CD14-positive monocyte (primary cell): ENCODE measurements at regions not wholly inside any gene's neighbourhood (a gene's known extent, or its start where the extent isn't known, plus 50 kb on each side); places are given as distances from the start of the nearest gene placed in this dataset.

ENCODE experiments used
- DNase-seq, 3 donors: peaks; one replicate each; pipeline ENCODE4 v3.0.0-alpha.2; 2011 to 2022
- H2AFZ ChIP-seq: 2 replicates; pipeline ENCODE4 v1.6.0; 2012; ENCODE audit warnings: mild to moderate bottlenecking, low read depth, low read length, inconsistent platforms; ENCODE audit not compliant: insufficient read depth, poor library complexity, severe bottlenecking
- H3K27ac ChIP-seq, 2 donors: 1 replicate in 1 of 2; 2 replicates in 1 of 2; pipeline ENCODE4 v1.5.1; 2012 to 2013; ENCODE audit warnings: low read length in 2 of 2, control low read depth in 1 of 2, inconsistent platforms in 1 of 2, low read depth in 1 of 2, mild to moderate bottlenecking in 1 of 2
- H3K27me3 ChIP-seq, 2 donors: one replicate each; pipeline versions ENCODE4 v1.6.0 to v1.6.1; 2011 to 2013; ENCODE audit warnings: low read length in 2 of 2; ENCODE audit not compliant: control insufficient read depth in 2 of 2, insufficient read depth in 2 of 2
- H3K36me3 ChIP-seq, 2 donors: replicated peaks in 1 of 2; 1 replicate in 1 of 2; 2 replicates in 1 of 2; pipeline versions ENCODE4 v1.5.1 to v1.6.1; 2012 to 2013; ENCODE audit warnings: low read length in 2 of 2, control low read depth in 1 of 2, inconsistent platforms in 1 of 2, mild to moderate bottlenecking in 1 of 2; ENCODE audit not compliant: insufficient read depth in 2 of 2, control insufficient read depth in 1 of 2
- H3K4me1 ChIP-seq, 2 donors: 1 replicate in 1 of 2; 2 replicates in 1 of 2; pipeline versions ENCODE4 v1.5.1 to v1.6.1; 2012 to 2013; ENCODE audit warnings: low read length in 2 of 2, control low read depth in 1 of 2, inconsistent platforms in 1 of 2, mild to moderate bottlenecking in 1 of 2, moderate library complexity in 1 of 2; ENCODE audit not compliant: insufficient read depth in 2 of 2, control insufficient read depth in 1 of 2
- H3K4me2 ChIP-seq: replicated peaks from 2 replicates; pipeline ENCODE3; 2012; ENCODE audit warnings: low read length, moderate library complexity, mild to moderate bottlenecking; ENCODE audit not compliant: poor library complexity, severe bottlenecking; ENCODE audit errors: extremely low read depth
- H3K4me3 ChIP-seq, 3 experiments: fragments of 200-600 bp in 1 of 3; sonication (generic) in 1 of 3; replicated peaks in 1 of 3; 1 replicate in 2 of 3; 2 replicates in 1 of 3; pipeline ENCODE4 v1.5.1; 2011 to 2013; ENCODE audit warnings: low read length in 3 of 3, mild to moderate bottlenecking in 3 of 3, control low read depth in 2 of 3, low read depth in 2 of 3, inconsistent platforms in 1 of 3, moderate library complexity in 1 of 3
- H3K79me2 ChIP-seq: 2 replicates; pipeline ENCODE4 v1.6.0; 2012; ENCODE audit warnings: mild to moderate bottlenecking, control low read depth, inconsistent platforms, low read length, moderate library complexity; ENCODE audit not compliant: insufficient read depth
- H3K9ac ChIP-seq: 2 replicates; pipeline ENCODE4 v1.6.0; 2017; ENCODE audit warnings: low read length, mild to moderate bottlenecking; ENCODE audit not compliant: insufficient read depth, poor library complexity, severe bottlenecking
- H3K9me3 ChIP-seq, 2 donors: replicated peaks in 1 of 2; 1 replicate in 1 of 2; 2 replicates in 1 of 2; pipeline versions ENCODE4 v1.5.1 to v1.6.1; 2012 to 2013; ENCODE audit warnings: low read length in 2 of 2, control low read depth in 1 of 2; ENCODE audit not compliant: control insufficient read depth in 1 of 2, insufficient read depth in 1 of 2
- H4K20me1 ChIP-seq: 2 replicates; pipeline ENCODE4 v1.6.0; 2012; ENCODE audit warnings: mild to moderate bottlenecking, low read length, control low read depth, moderate library complexity; ENCODE audit not compliant: insufficient read depth
- H3K27ac Mint-ChIP-seq, 7 donors: one replicate each; pipeline ENCODE4 v1.8.0; 2020; ENCODE audit warnings: mild to moderate bottlenecking in 7 of 7, mixed read lengths in 7 of 7, moderate library complexity in 6 of 7, inconsistent platforms in 2 of 7
- H3K27me3 Mint-ChIP-seq, 3 donors: one replicate each; pipeline ENCODE4 v1.8.0; 2021 to 2022; ENCODE audit warnings: low read depth in 3 of 3, mild to moderate bottlenecking in 3 of 3, mixed read lengths in 3 of 3, moderate library complexity in 3 of 3, inconsistent platforms in 1 of 3
- H3K36me3 Mint-ChIP-seq, 2 donors: one replicate each; pipeline ENCODE4 v1.8.0; 2020; ENCODE audit warnings: mixed read lengths in 2 of 2, inconsistent platforms in 1 of 2, mild to moderate bottlenecking in 1 of 2
- H3K4me1 Mint-ChIP-seq: one replicate; pipeline ENCODE4 v1.8.0; 2020; ENCODE audit warnings: mild to moderate bottlenecking, mixed read lengths
- H3K4me3 Mint-ChIP-seq, 2 donors: one replicate each; pipeline ENCODE4 v1.8.0; 2020; ENCODE audit warnings: mild to moderate bottlenecking in 2 of 2, mixed read lengths in 2 of 2, moderate library complexity in 1 of 2
- H3K9me3 Mint-ChIP-seq, 7 donors: one replicate each; pipeline ENCODE4 v1.8.0; 2020 to 2022; ENCODE audit warnings: mixed read lengths in 7 of 7, mild to moderate bottlenecking in 6 of 7, moderate library complexity in 6 of 7, inconsistent platforms in 2 of 7
- CTCF ChIP-seq: fragments of 200-600 bp; IDR thresholded peaks from one replicate; pipeline ENCODE4 v1.8.0; 2022; ENCODE audit warnings: antibody characterized with exemption, mild to moderate bottlenecking
- WGBS: methylation state at CpG from one replicate; pipeline ENCODE4 v1.1.5; 2013; ENCODE audit warnings: missing lambda C conversion rate; ENCODE audit not compliant: insufficient coverage; 5-methylcytosine and 5-hydroxymethylcytosine counted together
- intact Hi-C, 2 donors: fragments of 100-400 bp; cut with micrococcal nuclease; formaldehyde crosslinking; loops; one replicate each; pipeline versions ENCODE4 v1.15.0 to v1.15.1; 2023

GRCh38 chrX:15916704-15917084 lies 62.1 kb upstream of the AP1S2 start:
- Histone ChIP-seq H3K4me1 (peaks cover 79 to 87% of the 10 kb centered on the region in 2 donors), H3K4me3 (peak overlapping the region in 1 of 3 experiments; percentile 53), H3K27ac (peak overlapping the region in 1 of 2 donors; percentile 67), H3K27me3 (peaks cover 0 to 27% of the 10 kb centered on the region in 2 donors), H2AFZ (no peak overlapping the region), H3K9me3 (no peaks in the 10 kb centered on the region), H3K4me2 (peak overlapping the region; percentile 56), H4K20me1 (no peaks in the 10 kb centered on the region), H3K9ac (no peak overlapping the region), H3K79me2 (no peaks in the 10 kb centered on the region), H3K36me3 (no peaks in the 10 kb centered on the region)
- WGBS = no CpG with 5 or more reads among the region's 4 CpGs
- peaks cover 65% of the 10 kb centered on the region for H3K4me1 Mint-ChIP-seq
- no peak for DNase-seq
- peaks cover 1 to 3% of the 10 kb centered on the region in 2 donors for H3K36me3 Mint-ChIP-seq
- intact Hi-C loops = loop anchor here (10.0 kb wide), 2 partner anchors 62 to 208 kb away; partner anchors contain the start of genes AP1S2 (in 2 of the 2) and GRPR (in 1 of the 2)
- H3K27me3 Mint-ChIP-seq = peaks cover 0 to 41% (median 1%) of the 10 kb centered on the region in 3 donors
- no peak for TF ChIP-seq CTCF
- peak overlapping the region; percentile 83 to 94 (median 89) for H3K27ac Mint-ChIP-seq
- no peak overlapping the region for H3K4me3 Mint-ChIP-seq
- peaks cover 0 to 10% (median 7%) of the 10 kb centered on the region in 7 donors for H3K9me3 Mint-ChIP-seq

DNA sequence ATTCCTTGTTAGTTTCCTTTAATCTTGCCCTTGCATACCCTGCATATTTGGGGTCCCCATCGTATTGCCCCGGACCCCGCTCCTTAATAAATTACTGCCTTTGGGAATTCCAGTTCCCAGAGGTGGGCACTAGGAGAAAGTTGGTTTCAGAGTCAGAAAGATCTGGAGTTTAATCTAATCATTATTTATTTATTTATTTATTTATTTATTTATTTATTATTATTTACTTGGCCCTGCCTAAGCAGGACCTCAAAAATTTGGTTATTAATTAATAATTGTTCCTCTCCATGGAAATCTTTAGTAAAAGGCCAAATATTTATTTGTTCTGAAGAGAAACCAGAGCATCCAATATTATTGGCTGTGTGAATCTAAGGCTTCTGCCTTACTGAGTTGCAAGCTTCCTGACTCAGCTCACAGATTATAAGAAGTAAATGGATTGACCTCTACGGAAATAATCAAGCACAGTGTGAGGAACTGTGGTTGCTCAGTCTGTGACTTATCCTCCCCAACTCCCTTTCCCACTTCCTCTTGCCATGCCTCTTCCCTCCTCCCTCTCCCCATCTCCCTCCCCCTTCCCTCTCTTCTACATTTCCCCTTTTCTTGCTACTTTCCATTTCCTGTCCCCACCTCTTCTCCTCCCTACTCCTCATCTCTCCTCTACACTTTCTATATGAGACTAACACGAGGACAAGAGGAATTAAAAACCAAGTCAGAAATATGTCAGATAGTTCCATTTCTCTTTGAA lies 61.5 kb upstream of the AP1S2 start:
- H4K20me1 ChIP-seq = no peaks in the 10 kb centered on the region
- H3K9me3 ChIP-seq = no peaks in the 10 kb centered on the region
- TF ChIP-seq CTCF = no peak
- peak overlapping the region in 1 of 3 experiments; percentile 53 for H3K4me3 ChIP-seq
- H3K4me3 Mint-ChIP-seq = peak overlapping the region in 1 of 2 donors; percentile 35
- peak overlapping the region; percentile 83 to 94 (median 89) for H3K27ac Mint-ChIP-seq
- H3K9me3 Mint-ChIP-seq = peaks cover 0 to 10% (median 7%) of the 10 kb centered on the region in 7 donors
- H2AFZ ChIP-seq = no peak overlapping the region
- H3K4me1 ChIP-seq = peaks cover 83 to 93% of the 10 kb centered on the region in 2 donors
- peak overlapping the region; percentile 56 for H3K4me2 ChIP-seq
- H3K4me1 Mint-ChIP-seq = peaks cover 66% of the 10 kb centered on the region
- H3K79me2 ChIP-seq = no peaks in the 10 kb centered on the region
- peaks cover 0 to 25% of the 10 kb centered on the region in 2 donors for H3K27me3 ChIP-seq
- intact Hi-C loops = loop anchor here (10.0 kb wide), 2 partner anchors 61 to 209 kb away; partner anchors contain the start of genes AP1S2 (in 2 of the 2) and GRPR (in 1 of the 2)
- DNase-seq = peak; percentile 33 to 80 (median 73)
- no CpG with 5 or more reads among the region's 5 CpGs for WGBS
- H3K36me3 ChIP-seq = no peaks in the 10 kb centered on the region
- peaks cover 0 to 38% (median 0%) of the 10 kb centered on the region in 3 donors for H3K27me3 Mint-ChIP-seq
- H3K27ac ChIP-seq = peak overlapping the region in 1 of 2 donors; percentile 67
- H3K9ac ChIP-seq = no peak overlapping the region
- peaks cover 1 to 3% of the 10 kb centered on the region in 2 donors for H3K36me3 Mint-ChIP-seq
